K562 (cell line): ENCODE measurements at regions not wholly inside any gene's neighbourhood (a gene's known extent, or its start where the extent isn't known, plus 50 kb on each side); places are given as distances from the start of the nearest gene placed in this dataset.

Experiments used
- CTCF ChIP-seq, 3 experiments: IDR thresholded peaks in 2 of 3; conservative IDR thresholded peaks in 1 of 3; 2 replicates each; pipeline ENCODE4 v1.5.1; 2011 to 2012; ENCODE audit warnings: low read length in 3 of 3, mild to moderate bottlenecking in 3 of 3, control low read depth in 2 of 3, improper control_type of control experiment in 1 of 3, inconsistent platforms in 1 of 3, low read depth in 1 of 3, mixed read lengths in 1 of 3, moderate library complexity in 1 of 3; ENCODE audit not compliant: insufficient read depth in 2 of 3
- EZH2 ChIP-seq: IDR thresholded peaks from 2 replicates; pipeline ENCODE4 v1.6.1; 2012; ENCODE audit warnings: low read depth, mild to moderate bottlenecking, inconsistent platforms, low read length, borderline replicate concordance
- RFX5 ChIP-seq: IDR thresholded peaks from 2 replicates; pipeline ENCODE4 v1.6.1; 2011; ENCODE audit warnings: low read depth, mild to moderate bottlenecking, improper control_type of control experiment, low read length
- TFAM ChIP-seq: fragments of 250-450 bp; sonication (Bioruptor Pico); conservative IDR thresholded peaks from 2 replicates; pipeline ENCODE4 v1.5.0; 2021; ENCODE audit warnings: mild to moderate bottlenecking, moderate library complexity
- THRA ChIP-seq: fragments of 450-650 bp; IDR thresholded peaks from 2 replicates; pipeline ENCODE4 v1.6.1; 2017; ENCODE audit warnings: mild to moderate bottlenecking, moderate library complexity
- ZNF57 ChIP-seq: fragments of 450-650 bp; formaldehyde crosslinking; IDR thresholded peaks from 2 replicates; pipeline ENCODE4 v1.4.0; 2020; ENCODE audit warnings: mild to moderate bottlenecking, moderate library complexity

- TF ChIP-seq ZNF57 (no peak), EZH2 (no peak), CTCF (IDR thresholded peaks at IDR 0.05 in 2 of 3, conservative IDR thresholded peaks at IDR 0.05 in 1 of 3; ENCODE audit: insufficient read depth in 2 of 3, low read depth in 1 of 3, low read length in 3 of 3) (no peak), RFX5 (no peak), THRA (no peak), TFAM (CRISPR knock-in tag) (no peak)
Measured at GRCh38 chr10:125276133-125276532, 115.8 kb upstream of the CTBP2 start.
